ENCODE measurements at regions not wholly inside any gene's neighbourhood (a gene's known extent, or its start where the extent isn't known, plus 50 kb on each side); places are given as distances from the start of the nearest gene placed in this dataset.

DNA sequence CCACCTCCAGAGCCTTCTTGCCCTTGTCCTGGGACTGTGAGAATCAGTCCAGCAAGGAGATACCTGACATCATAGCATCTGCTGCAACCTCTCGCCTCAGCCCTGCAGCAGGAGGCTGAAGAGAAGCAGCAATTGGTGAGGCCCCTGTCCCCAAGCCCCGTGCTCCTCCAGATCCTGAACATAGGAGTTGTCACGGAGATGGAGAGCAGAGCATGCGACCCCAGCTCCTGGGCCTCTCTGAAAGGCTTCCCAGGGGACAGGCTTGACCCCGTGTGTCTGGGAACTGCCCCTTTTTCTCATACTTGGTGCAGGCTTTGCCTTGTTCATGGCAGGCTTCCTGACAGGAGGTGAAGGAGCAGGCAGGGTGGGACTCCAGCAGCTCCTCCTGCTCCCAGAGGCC lies 127.7 kb upstream of the PZP start:
- TF ChIP-seq, protein P1, sequence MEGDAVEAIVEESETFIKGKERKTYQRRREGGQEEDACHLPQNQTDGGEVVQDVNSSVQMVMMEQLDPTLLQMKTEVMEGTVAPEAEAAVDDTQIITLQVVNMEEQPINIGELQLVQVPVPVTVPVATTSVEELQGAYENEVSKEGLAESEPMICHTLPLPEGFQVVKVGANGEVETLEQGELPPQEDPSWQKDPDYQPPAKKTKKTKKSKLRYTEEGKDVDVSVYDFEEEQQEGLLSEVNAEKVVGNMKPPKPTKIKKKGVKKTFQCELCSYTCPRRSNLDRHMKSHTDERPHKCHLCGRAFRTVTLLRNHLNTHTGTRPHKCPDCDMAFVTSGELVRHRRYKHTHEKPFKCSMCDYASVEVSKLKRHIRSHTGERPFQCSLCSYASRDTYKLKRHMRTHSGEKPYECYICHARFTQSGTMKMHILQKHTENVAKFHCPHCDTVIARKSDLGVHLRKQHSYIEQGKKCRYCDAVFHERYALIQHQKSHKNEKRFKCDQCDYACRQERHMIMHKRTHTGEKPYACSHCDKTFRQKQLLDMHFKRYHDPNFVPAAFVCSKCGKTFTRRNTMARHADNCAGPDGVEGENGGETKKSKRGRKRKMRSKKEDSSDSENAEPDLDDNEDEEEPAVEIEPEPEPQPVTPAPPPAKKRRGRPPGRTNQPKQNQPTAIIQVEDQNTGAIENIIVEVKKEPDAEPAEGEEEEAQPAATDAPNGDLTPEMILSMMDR (IDR thresholded peaks at IDR 0.05; ENCODE audit: low read depth, low read length): no peak
- no peak for TF ChIP-seq EZH2phosphoT487 (IDR thresholded peaks at IDR 0.05; ENCODE audit: low read depth)
